ENCODE measurements at regions not wholly inside any gene's neighbourhood (a gene's known extent, or its start where the extent isn't known, plus 50 kb on each side); places are given as distances from the start of the nearest gene placed in this dataset.

GRCh38 chr11:129291546-129291945, 84.1 kb upstream of the BARX2 start:
- DNase-seq (ENCODE audit: low spot score): no peak

GRCh38 chr11:129290966-129291365, 84.7 kb upstream of the BARX2 start:
- DNase-seq (ENCODE audit: low spot score): no peak

- DNase-seq (ENCODE audit: low spot score): no peak
These were observed 86.2 kb upstream of the BARX2 start for GRCh38 chr11:129289350-129290040.

DNA sequence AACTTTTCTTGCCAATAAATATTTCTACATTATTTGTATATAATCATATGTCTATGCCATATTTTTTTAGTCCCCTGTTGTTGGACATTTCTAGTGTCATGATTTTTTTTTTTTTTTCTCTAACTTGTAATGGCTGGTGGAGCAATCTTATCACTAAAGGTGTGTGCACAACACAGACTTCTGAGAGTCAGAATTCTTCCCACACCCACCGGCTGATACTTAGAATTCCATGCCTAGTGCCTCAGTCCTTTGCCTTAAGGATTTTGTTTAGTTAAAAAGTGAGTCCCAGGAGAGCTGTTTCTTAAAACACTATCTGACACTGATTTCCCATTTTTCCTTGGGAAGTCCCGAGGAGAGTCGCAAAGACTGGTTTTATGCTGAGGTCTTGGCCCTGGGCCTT, 87.7 kb upstream of the BARX2 start:
- no peak for DNase-seq (ENCODE audit: low spot score)

- no peak for DNase-seq (ENCODE audit: low spot score)
These were observed 88.8 kb upstream of the BARX2 start for GRCh38 chr11:129286813-129287212.

GRCh38 chr11:129285402-129285786, 90.3 kb upstream of the BARX2 start:
- DNase-seq (ENCODE audit: low spot score): no peak

DNA sequence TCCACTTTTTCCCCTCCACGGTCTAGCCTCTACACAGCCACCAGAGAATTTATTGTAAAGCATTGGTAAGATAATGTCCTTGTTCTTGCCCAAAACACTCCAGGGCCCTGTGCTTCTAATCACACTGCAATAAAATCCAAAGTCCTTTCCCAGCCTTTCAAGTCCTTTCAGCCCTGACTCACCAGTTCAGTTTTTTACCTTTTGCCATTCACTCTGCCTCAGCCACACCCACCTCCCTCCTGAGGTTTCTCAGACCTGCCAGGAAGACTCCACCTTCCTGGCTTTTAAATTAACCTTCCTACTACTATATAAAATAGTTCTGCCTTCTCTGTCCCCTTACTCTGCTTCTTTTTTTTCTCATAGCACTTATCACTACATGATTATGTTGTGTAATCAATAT, 91.0 kb upstream of the ARHGAP32 start:
- DNase-seq (ENCODE audit: low spot score): no peak

DNA sequence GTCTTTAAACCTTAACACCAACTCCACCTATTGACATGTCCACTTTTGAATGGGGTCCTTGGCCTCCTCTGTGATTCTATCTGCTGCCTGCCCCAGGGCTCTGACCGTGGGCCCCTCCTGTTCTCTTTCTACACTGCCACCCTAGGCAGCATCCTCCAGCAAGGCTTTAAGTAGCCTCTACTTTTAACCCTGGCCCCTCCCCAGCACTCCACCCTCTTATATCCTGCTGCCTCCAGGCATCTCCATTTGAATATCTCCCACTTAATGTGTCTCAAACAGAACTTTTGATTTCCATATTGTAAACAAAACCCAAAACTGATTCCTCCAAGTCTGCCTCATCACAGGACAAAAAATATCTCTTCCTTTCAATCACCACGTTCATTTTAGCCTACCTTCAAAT, 90.5 kb upstream of the ARHGAP32 start:
- no peak for DNase-seq (ENCODE audit: low spot score)

- DNase-seq (ENCODE audit: low spot score): no peak
These were observed 89.6 kb upstream of the ARHGAP32 start for GRCh38 chr11:129281471-129282415.

DNA sequence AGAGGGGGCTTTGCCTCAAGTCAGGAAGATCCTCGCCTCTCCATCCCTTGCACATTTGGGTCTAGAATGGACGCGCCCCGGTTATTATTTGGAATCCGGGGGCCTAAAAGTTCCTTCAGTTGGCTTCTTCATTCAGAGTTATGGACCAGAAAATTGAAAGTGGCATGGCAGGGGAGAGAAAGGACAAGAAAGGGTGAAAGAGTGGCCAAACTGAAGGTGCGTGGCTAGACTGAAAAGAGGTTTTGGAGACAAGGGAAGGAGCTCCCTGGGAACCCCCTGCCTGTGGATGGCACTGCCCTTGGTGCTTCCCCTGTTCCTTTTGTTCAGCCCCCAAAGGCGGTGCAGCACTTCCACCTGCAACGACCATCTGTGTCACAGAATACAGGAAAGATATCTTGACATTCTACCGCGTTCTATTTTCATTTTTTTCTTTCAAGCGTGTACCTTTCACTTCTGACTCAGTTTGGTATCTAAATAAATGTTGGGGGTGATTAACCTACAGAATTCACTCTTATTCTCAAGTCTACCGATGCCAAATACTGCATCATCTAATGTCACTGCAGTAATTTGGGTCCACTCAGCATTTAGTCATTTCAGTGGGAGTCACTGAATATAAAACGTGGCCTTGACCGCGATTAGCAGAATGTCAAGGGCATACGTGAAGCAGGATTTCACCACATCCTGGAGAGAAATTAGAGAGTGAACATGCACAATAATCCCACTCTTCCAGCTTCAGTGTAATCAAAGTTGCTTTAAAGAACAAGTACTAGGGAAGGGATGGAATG, 88.1 kb upstream of the ARHGAP32 start:
- DNase-seq (ENCODE audit: low spot score): no peak

- DNase-seq (ENCODE audit: low spot score): peak; percentile 74
These were observed 87.4 kb upstream of the ARHGAP32 start for GRCh38 chr11:129279326-129280026.

GRCh38 chr11:129278586-129279319, 86.6 kb upstream of the ARHGAP32 start:
- no peak for DNase-seq (ENCODE audit: low spot score)

- no peak for DNase-seq (ENCODE audit: low spot score)
These were observed 85.2 kb upstream of the ARHGAP32 start for GRCh38 chr11:129277198-129277843.

- DNase-seq (ENCODE audit: low spot score): no peak
These were observed 83.7 kb upstream of the ARHGAP32 start for GRCh38 chr11:129275828-129276227.

DNA sequence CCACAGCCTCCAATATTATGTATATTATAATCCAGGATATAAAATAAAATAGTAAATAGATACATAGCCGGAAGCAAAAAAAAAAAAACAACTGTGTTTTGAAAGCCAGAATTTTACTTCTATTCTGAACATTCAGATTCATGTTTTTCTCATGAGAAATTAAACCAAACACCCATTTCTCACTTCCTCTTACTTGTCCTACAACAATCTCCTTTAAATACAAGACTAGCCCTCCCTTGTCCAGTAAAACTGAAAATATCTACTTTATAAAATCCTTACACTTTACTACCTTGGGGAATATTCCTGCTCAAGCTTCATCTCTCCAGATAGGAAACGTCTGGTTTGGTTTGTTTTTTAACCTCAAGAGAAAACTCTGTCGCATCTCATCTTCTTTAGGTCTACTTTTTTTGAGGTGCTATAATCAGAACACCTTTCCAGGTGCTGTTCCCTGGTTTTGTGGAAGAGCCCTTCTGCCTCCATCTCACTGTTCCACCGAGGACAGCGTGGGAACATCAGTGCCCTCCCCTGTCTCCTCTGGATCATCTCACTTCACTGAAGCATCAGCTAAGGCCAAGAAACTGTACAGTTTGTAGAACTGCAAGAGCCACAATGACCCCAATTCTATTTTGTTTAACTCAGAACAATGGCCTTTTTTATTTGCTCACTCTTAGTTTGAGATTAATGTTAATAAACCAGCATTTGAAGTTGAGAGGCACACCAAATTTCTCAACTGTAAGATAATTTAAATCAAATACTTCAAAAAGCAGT, 82.0 kb upstream of the ARHGAP32 start:
- no peak for DNase-seq (ENCODE audit: low spot score)

GRCh38 chr11:129273322-129273721, 81.2 kb upstream of the ARHGAP32 start:
- DNase-seq (ENCODE audit: low spot score): no peak

- no peak for DNase-seq (ENCODE audit: low spot score)
These were observed 78.9 kb upstream of the ARHGAP32 start for GRCh38 chr11:129271030-129271429.

DNA sequence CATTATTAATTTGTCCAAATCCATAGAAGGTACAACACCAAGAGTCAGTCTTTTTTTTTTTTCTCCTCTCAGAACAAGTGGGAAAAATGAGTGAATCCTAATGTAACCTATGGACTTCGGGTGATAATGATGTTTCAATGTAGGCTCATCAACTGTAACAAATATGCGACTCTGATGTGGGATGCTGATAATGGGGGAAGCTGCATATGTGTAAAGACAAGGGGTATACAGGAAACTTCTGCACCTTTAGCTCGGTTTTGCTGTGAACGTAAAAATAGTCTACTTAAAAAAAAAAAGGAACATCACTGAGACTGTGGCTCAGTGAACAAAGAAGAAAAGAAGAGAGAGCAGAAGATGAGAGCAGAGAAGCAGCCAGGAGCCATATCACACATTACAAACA, 78.3 kb upstream of the ARHGAP32 start:
- no peak for DNase-seq (ENCODE audit: low spot score)

GRCh38 chr11:129268371-129268770, 76.2 kb upstream of the ARHGAP32 start:
- no peak for DNase-seq (ENCODE audit: low spot score)

GRCh38 chr11:129267716-129268115, 75.6 kb upstream of the ARHGAP32 start:
- DNase-seq (ENCODE audit: low spot score): no peak

All from kidney capillary endothelial cell (primary cell).